H1 (cell line): ENCODE measurements at regions not wholly inside any gene's neighbourhood (a gene's known extent, or its start where the extent isn't known, plus 50 kb on each side); places are given as distances from the start of the nearest gene placed in this dataset.

Experiments used
- CTCF ChIA-PET: fragments of 300-600 bp; sonication (Branson Sonifier 250); formaldehyde crosslinking; loops from one replicate; lab custom pipeline; 2021; ENCODE audit not compliant: partially characterized antibody; lab: Charles Lee
- POLR2A ChIA-PET: fragments of 300-600 bp; sonication (Branson Sonifier 250); formaldehyde crosslinking; loops from one replicate; lab custom pipeline; 2021; ENCODE audit warnings: inconsistent platforms; ENCODE audit not compliant: partially characterized antibody; lab: Charles Lee
- DNase-seq, 2 experiments: peaks; one replicate each; pipeline versions ENCODE4 v3.0.0 to v3.0.0-alpha.2; 2010 to 2022; ENCODE audit warnings: low spot score in 2 of 2, low read depth in 1 of 2, mixed read lengths in 1 of 2
- FAIRE-seq: peaks from 2 replicates; lab custom pipeline; 2011; peaks lifted over from hg19 to GRCh38; lab: Jason Lieb, UNC
- H2AFZ ChIP-seq: 2 replicates; pipeline ENCODE4 v1.8.1; 2012; ENCODE audit warnings: low read length, inconsistent platforms
- H2AK5ac ChIP-seq: 2 replicates; pipeline ENCODE4 v1.6.1; 2013; ENCODE audit warnings: low read depth, low read length
- H2BK120ac ChIP-seq: replicated peaks from 2 replicates; pipeline ENCODE3; 2013; ENCODE audit warnings: low read depth, low read length, inconsistent platforms
- H2BK12ac ChIP-seq: 2 replicates; pipeline ENCODE4 v1.6.1; 2013; ENCODE audit warnings: low read depth, low read length
- H2BK15ac ChIP-seq: 2 replicates; pipeline ENCODE4 v1.6.1; 2013; ENCODE audit warnings: low read length
- H2BK20ac ChIP-seq: 2 replicates; pipeline ENCODE4 v1.6.1; 2013; ENCODE audit warnings: low read length
- H2BK5ac ChIP-seq: 2 replicates; pipeline ENCODE4 v1.6.1; 2013; ENCODE audit warnings: low read depth, low read length
- H3K14ac ChIP-seq: 2 replicates; pipeline ENCODE4 v1.6.1; 2013; ENCODE audit warnings: inconsistent platforms; ENCODE audit not compliant: insufficient read length
- H3K18ac ChIP-seq: 2 replicates; pipeline ENCODE4 v1.6.1; 2013; ENCODE audit warnings: low read length; ENCODE audit errors: extremely low read depth
- H3K23ac ChIP-seq: 2 replicates; pipeline ENCODE4 v1.6.1; 2013; ENCODE audit warnings: inconsistent platforms; ENCODE audit not compliant: insufficient read length
- H3K23me2 ChIP-seq: 2 replicates; pipeline ENCODE4 v1.6.1; 2013; ENCODE audit warnings: low read depth, low read length
- H3K27ac ChIP-seq: 2 replicates; pipeline ENCODE4 v1.6.1; 2011; ENCODE audit warnings: low read depth, low read length, inconsistent platforms
- H3K27me3 ChIP-seq, 4 experiments: replicated peaks in 1 of 4; 1 replicate in 1 of 4; 2 replicates in 3 of 4; pipeline versions ENCODE4 v1.6.1 to v1.8.1; 2011 to 2013; ENCODE audit warnings: low read length in 3 of 4, mild to moderate bottlenecking in 3 of 4, inconsistent platforms in 2 of 4, mixed read lengths in 2 of 4, moderate library complexity in 1 of 4; ENCODE audit not compliant: control insufficient read depth in 3 of 4, insufficient read depth in 3 of 4; ENCODE audit errors: extremely low read depth in 1 of 4
- H3K36me3 ChIP-seq, 4 experiments: 2 replicates each; pipeline versions ENCODE4 v1.6.1 to v1.8.1; 2011 to 2013; ENCODE audit warnings: mild to moderate bottlenecking in 4 of 4, low read length in 3 of 4, moderate library complexity in 2 of 4, control low read depth in 1 of 4, inconsistent platforms in 1 of 4; ENCODE audit not compliant: insufficient read depth in 4 of 4, control insufficient read depth in 2 of 4
- H3K4ac ChIP-seq: replicated peaks from 2 replicates; pipeline ENCODE3; 2013; ENCODE audit warnings: low read length, low read depth, mixed read lengths, inconsistent platforms; ENCODE audit not compliant: insufficient read length
- H3K4me1 ChIP-seq, 4 experiments: replicated peaks in 1 of 4; 1 replicate in 1 of 4; 2 replicates in 3 of 4; pipeline versions ENCODE4 v1.6.1 to v1.8.1; 2011 to 2013; ENCODE audit warnings: low read length in 3 of 4, inconsistent platforms in 2 of 4, mixed read lengths in 1 of 4; ENCODE audit not compliant: insufficient read depth in 4 of 4, control insufficient read depth in 3 of 4
- H3K4me2 ChIP-seq, 2 experiments: 2 replicates each; pipeline versions ENCODE4 v1.6.1 to v1.8.1; 2011 to 2013; ENCODE audit warnings: low read depth in 2 of 2, low read length in 2 of 2, control low read depth in 1 of 2, inconsistent platforms in 1 of 2, mild to moderate bottlenecking in 1 of 2; ENCODE audit not compliant: insufficient read depth in 1 of 2
- H3K4me3 ChIP-seq, 4 experiments: fragments of 200-600, 300-600 bp in 1 of 4; sonication (generic), shearing (Covaris generic), sonication (Bioruptor Twin) in 1 of 4; 2 replicates each; pipeline versions ENCODE4 v1.5.1 to v1.8.1; 2011 to 2016; ENCODE audit warnings: low read length in 4 of 4, low read depth in 3 of 4, control low read depth in 2 of 4, inconsistent platforms in 2 of 4, mild to moderate bottlenecking in 2 of 4, mixed read lengths in 1 of 4, moderate library complexity in 1 of 4; ENCODE audit not compliant: insufficient read depth in 2 of 4; ENCODE audit errors: extremely low read depth in 1 of 4
- H3K56ac ChIP-seq: replicated peaks from 2 replicates; pipeline ENCODE3; 2013; ENCODE audit warnings: low read depth, mild to moderate bottlenecking, mixed read lengths, low read length, inconsistent platforms; ENCODE audit not compliant: insufficient read length
- H3K79me1 ChIP-seq: 2 replicates; pipeline ENCODE4 v1.6.1; 2013; ENCODE audit warnings: low read depth, low read length, control low read depth
- H3K79me2 ChIP-seq, 2 experiments: 2 replicates each; pipeline versions ENCODE4 v1.6.1 to v1.8.1; 2012 to 2013; ENCODE audit warnings: low read length in 2 of 2, mild to moderate bottlenecking in 2 of 2, inconsistent platforms in 1 of 2; ENCODE audit not compliant: insufficient read depth in 2 of 2, control insufficient read depth in 1 of 2
- H3K9ac ChIP-seq, 4 experiments: replicated peaks in 1 of 4; 1 replicate in 1 of 4; 2 replicates in 3 of 4; pipeline versions ENCODE4 v1.6.1 to v1.8.1; 2011 to 2013; ENCODE audit warnings: low read depth in 3 of 4, low read length in 3 of 4, control low read depth in 2 of 4, mild to moderate bottlenecking in 2 of 4, moderate library complexity in 2 of 4, inconsistent platforms in 1 of 4; ENCODE audit errors: extremely low read depth in 1 of 4
- H3K9me3 ChIP-seq, 2 experiments: 2 replicates each; pipeline versions ENCODE4 v1.6.1 to v1.8.1; 2012 to 2013; ENCODE audit warnings: mild to moderate bottlenecking in 2 of 2, moderate library complexity in 2 of 2, control low read depth in 1 of 2, inconsistent platforms in 1 of 2, low read depth in 1 of 2, low read length in 1 of 2, mixed read lengths in 1 of 2; ENCODE audit not compliant: insufficient read depth in 2 of 2
- H4K20me1 ChIP-seq, 2 experiments: replicated peaks in 1 of 2; 2 replicates each; pipeline versions ENCODE3 to v1.8.1; 2011 to 2013; ENCODE audit warnings: inconsistent platforms in 2 of 2, low read length in 2 of 2, mild to moderate bottlenecking in 1 of 2; ENCODE audit not compliant: insufficient read depth in 2 of 2, control insufficient read depth in 1 of 2
- H4K5ac ChIP-seq: 2 replicates; pipeline ENCODE4 v1.6.1; 2013; ENCODE audit warnings: low read length, low read depth, mixed read lengths, inconsistent platforms; ENCODE audit not compliant: insufficient read length
- H4K8ac ChIP-seq: 2 replicates; pipeline ENCODE4 v1.8.0; 2013; ENCODE audit warnings: mild to moderate bottlenecking, moderate library complexity, low read length, inconsistent platforms; ENCODE audit not compliant: insufficient read depth; ENCODE audit errors: extremely low read depth
- H4K91ac ChIP-seq: replicated peaks from 2 replicates; pipeline ENCODE3; 2013; ENCODE audit warnings: low read length, mixed read lengths, inconsistent platforms; ENCODE audit not compliant: insufficient read length
- BCL11A ChIP-seq, 2 experiments: IDR thresholded peaks; one replicate each; pipeline ENCODE4 v1.6.1; 2011; ENCODE audit warnings: low read depth in 2 of 2, low read length in 2 of 2, mild to moderate bottlenecking in 2 of 2
- CEBPB ChIP-seq: IDR thresholded peaks from 2 replicates; pipeline ENCODE4 v1.6.1; 2012; ENCODE audit warnings: low read depth, low read length
- NRF1 ChIP-seq: IDR thresholded peaks from 2 replicates; pipeline ENCODE4 v1.6.1; 2011; ENCODE audit warnings: mild to moderate bottlenecking, low read depth, low read length, improper control_type of control experiment
- WGBS, 2 experiments: shearing (Covaris generic) in 1 of 2; methylation state at CpG; one replicate each; pipeline versions ENCODE4 v1.1.6 to v1.1.7; 2013 to 2015; ENCODE audit warnings: low lambda C conversion rate in 2 of 2, mixed read lengths in 2 of 2, inconsistent platforms in 1 of 2, low coverage in 1 of 2, missing lambda C conversion rate in 1 of 2; ENCODE audit not compliant: insufficient replicate concordance in 2 of 2, insufficient coverage in 1 of 2, insufficient read length in 1 of 2; ENCODE audit errors: extremely low coverage in 1 of 2, missing lambda C conversion rate in 1 of 2; 5-methylcytosine and 5-hydroxymethylcytosine counted together

GRCh38 chr14:83838226-83838625 lies 1691.7 kb upstream of the FLRT2 start:
- Histone ChIP-seq H4K91ac (no peak overlapping the region), H2BK15ac (no peak overlapping the region), H2AFZ (0 out of 2 replicates have a peak overlapping the region, but pooled peaks have one; percentile 70), H3K23ac (no peak overlapping the region), H2BK20ac (no peak overlapping the region), H3K79me1 (no peaks in the 10 kb centered on the region), H3K27ac (no peak overlapping the region), H3K18ac (no peak overlapping the region; the same call in 1 of the 2 replicates), H3K79me2 (no peaks in the 10 kb centered on the region), H3K4me1 (peaks cover 0 to 8% (median 1%) of the 10 kb centered on the region in 4 experiments; a peak in 2 of 7 replicates), H3K14ac (no peak overlapping the region), H2BK5ac (no peak overlapping the region), H3K56ac (no peak overlapping the region), H2BK120ac (no peak overlapping the region), H4K5ac (no peak overlapping the region), H3K4me3 (no peak overlapping the region), H3K9ac (no peak overlapping the region), H3K4me2 (no peak overlapping the region), H4K20me1 (no peaks in the 10 kb centered on the region), H3K9me3 (no peaks in the 10 kb centered on the region), H3K27me3 (no peaks in the 10 kb centered on the region), H3K23me2 (no peaks in the 10 kb centered on the region), H2BK12ac (no peak overlapping the region), H2AK5ac (no peak overlapping the region), H3K4ac (no peak overlapping the region), H4K8ac (no peak overlapping the region), H3K36me3 (no peaks in the 10 kb centered on the region)
- POLR2A ChIA-PET = no interaction called here
- 90% methylated on average over 3 of the region's 3 CpGs; no CpG with 5 or more reads in 1 of the 2 experiments for WGBS, 2 experiments
- DNase-seq = no peak
- FAIRE-seq = no peak
- TF ChIP-seq NRF1 = no peak
- 0 out of 2 replicates have a peak, but pooled peaks have one; percentile 41 for TF ChIP-seq CEBPB
- no peak for TF ChIP-seq BCL11A (IDR thresholded peaks at IDR 0.05; ENCODE audit: low read depth in 2 of 2, low read length in 2 of 2)
- CTCF ChIA-PET = interaction anchor here (0.5 to 1.7 kb wide), 2 partner anchors 12 to 649 kb away, joined by 4 read pairs; no protein-coding TSS in a partner anchor
